GM13976 (cell line): ENCODE measurements at regions not wholly inside any gene's neighbourhood (a gene's known extent, or its start where the extent isn't known, plus 50 kb on each side); places are given as distances from the start of the nearest gene placed in this dataset.

Experiments
- DNase-seq: peaks from one replicate; pipeline ENCODE4 v3.0.0; 2012; ENCODE audit warnings: low spot score
- CTCF ChIP-seq: IDR thresholded peaks from 2 replicates; pipeline ENCODE4 v1.5.1; 2012; ENCODE audit warnings: borderline replicate concordance, mild to moderate bottlenecking; ENCODE audit not compliant: insufficient read depth; ENCODE audit errors: extremely low read depth, missing control alignments, control extremely low read depth
- in situ Hi-C: fragments of 300-500 bp; cut with MboI; formaldehyde crosslinking; loops from one replicate; pipeline ENCODE4 v1.12.0; 2022; ENCODE audit warnings: low sequenced_read_pairs, mixed read lengths, inconsistent platforms; ENCODE audit not compliant: unreplicated experiment

- in situ Hi-C loops: no loop called here
- DNase-seq: no peak
- no peak for TF ChIP-seq CTCF
These were observed 136.9 kb upstream of the UBL3 start for GRCh38 chr13:29987340-29987739.

DNA sequence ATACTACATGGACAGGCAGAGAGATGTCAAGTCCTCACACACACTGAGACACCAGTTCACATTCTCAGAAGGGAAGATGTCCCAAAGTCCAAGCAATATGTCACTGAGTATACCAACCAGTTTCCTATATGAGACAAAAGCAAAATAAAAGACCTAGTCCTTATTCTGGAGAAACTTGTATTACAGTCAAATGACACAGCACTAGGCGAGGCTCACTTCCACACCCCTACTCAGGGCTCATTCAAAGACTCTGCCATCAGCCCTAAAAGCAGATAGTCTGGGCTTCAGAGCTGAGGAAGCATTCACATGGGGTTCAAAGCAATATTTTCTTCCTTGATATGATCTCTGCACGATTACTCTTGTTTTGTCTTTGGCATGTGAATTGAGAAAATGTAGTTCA lies 129.9 kb upstream of the UBL3 start:
- TF ChIP-seq CTCF: no peak
- in situ Hi-C loops: no loop called here
- no peak for DNase-seq

GRCh38 chr13:29978211-29978610 lies 127.8 kb upstream of the UBL3 start:
- no peak for DNase-seq
- in situ Hi-C loops: no loop called here
- TF ChIP-seq CTCF: no peak

GRCh38 chr13:29977476-29978120 lies 127.2 kb upstream of the UBL3 start:
- in situ Hi-C loops: no loop called here
- no peak for DNase-seq
- TF ChIP-seq CTCF: no peak

GRCh38 chr13:29976535-29976934 lies 126.1 kb upstream of the UBL3 start:
- in situ Hi-C loops: no loop called here

DNA sequence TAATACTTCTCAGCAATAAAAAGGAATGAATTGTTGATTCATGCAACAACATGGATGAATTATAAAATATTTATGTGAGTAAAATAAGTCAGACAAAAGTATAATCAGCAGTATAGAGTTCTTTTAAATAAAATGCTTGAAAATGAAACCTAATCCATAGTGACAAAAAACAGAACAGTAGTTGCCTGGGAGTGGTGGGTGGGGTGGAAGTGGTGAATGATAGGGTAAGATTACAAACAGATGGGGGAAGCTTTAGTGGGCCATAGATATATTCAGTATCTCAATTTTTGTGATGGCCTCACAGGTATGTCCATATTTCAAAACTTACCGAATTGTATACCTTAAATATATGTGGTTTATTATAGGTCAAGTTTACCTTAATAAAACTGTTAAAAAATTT lies 124.9 kb upstream of the UBL3 start:
- TF ChIP-seq CTCF: no peak
- in situ Hi-C loops: no loop called here
- DNase-seq: no peak

More at GRCh38 chr13:29976535-29976934, 126.1 kb upstream of the UBL3 start:
- TF ChIP-seq CTCF: no peak
- no peak for DNase-seq
